ENCODE measurements at regions not wholly inside any gene's neighbourhood (a gene's known extent, or its start where the extent isn't known, plus 50 kb on each side); places are given as distances from the start of the nearest gene placed in this dataset.
"Not testable (repeated sequence)": the region's sequence is repeated elsewhere in the genome, so short reads cannot be mapped to it uniquely, and the experiment has no call there.

GRCh38 chr5:110267714-110268113 is 458.8 kb downstream of the TMEM232 start:
- DNase-seq, result no peak
- Mint-ChIP-seq H3K4me3 (no peak overlapping the region), H3K27ac (no peak overlapping the region), H3K27me3 (ENCODE audit: insufficient read depth) (peaks cover 1% of the 10 kb centered on the region; the same call in 1 of the 2 replicates), H3K9me3 (peaks cover 32% of the 10 kb centered on the region), H3K4me1 (ENCODE audit: low read depth) (no peaks in the 10 kb centered on the region), H3K36me3 (ENCODE audit: low read depth) (no peaks in the 10 kb centered on the region; the same call in 1 of the 2 replicates)
- TF ChIP-seq, protein P1, sequence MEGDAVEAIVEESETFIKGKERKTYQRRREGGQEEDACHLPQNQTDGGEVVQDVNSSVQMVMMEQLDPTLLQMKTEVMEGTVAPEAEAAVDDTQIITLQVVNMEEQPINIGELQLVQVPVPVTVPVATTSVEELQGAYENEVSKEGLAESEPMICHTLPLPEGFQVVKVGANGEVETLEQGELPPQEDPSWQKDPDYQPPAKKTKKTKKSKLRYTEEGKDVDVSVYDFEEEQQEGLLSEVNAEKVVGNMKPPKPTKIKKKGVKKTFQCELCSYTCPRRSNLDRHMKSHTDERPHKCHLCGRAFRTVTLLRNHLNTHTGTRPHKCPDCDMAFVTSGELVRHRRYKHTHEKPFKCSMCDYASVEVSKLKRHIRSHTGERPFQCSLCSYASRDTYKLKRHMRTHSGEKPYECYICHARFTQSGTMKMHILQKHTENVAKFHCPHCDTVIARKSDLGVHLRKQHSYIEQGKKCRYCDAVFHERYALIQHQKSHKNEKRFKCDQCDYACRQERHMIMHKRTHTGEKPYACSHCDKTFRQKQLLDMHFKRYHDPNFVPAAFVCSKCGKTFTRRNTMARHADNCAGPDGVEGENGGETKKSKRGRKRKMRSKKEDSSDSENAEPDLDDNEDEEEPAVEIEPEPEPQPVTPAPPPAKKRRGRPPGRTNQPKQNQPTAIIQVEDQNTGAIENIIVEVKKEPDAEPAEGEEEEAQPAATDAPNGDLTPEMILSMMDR (IDR thresholded peaks at IDR 0.05), result no peak

DNA sequence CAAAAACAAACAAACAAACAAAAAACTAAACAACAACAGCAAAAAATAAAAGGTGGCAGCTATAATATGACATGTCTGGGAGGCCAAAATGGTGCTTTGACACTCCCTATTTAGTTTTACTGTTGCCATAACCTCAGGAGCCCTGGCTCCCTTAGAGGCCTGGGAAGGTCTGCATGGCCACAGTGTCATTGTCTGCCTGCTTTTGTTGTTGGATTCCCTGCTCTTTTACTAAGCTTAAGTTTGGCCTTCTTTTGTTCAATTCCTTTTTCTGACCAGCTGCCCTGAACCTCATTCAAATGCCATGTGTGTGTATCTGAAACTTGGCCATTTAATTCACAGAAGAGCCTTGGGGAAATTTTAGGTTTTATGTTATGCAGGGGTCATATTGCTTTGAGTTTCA is 458.2 kb downstream of the TMEM232 start:
- peaks cover 1% of the 10 kb centered on the region; the same call in 1 of the 2 replicates for H3K27me3 Mint-ChIP-seq (ENCODE audit: insufficient read depth)
- no peak overlapping the region for H3K4me3 Mint-ChIP-seq
- TF ChIP-seq, protein P1 (IDR thresholded peaks at IDR 0.05), result no peak

GRCh38 chr5:110268985-110269384 is 457.5 kb downstream of the TMEM232 start:
- Mint-ChIP-seq H3K4me1 (ENCODE audit: low read depth) (no peaks in the 10 kb centered on the region), H3K4me3 (no peak overlapping the region), H3K27ac (no peak overlapping the region), H3K9me3 (peaks cover 35% of the 10 kb centered on the region), H3K36me3 (ENCODE audit: low read depth) (no peaks in the 10 kb centered on the region; the same call in 1 of the 2 replicates), H3K27me3 (ENCODE audit: insufficient read depth) (peaks cover 2% of the 10 kb centered on the region; the same call in 1 of the 2 replicates)
- TF ChIP-seq, protein P1 (IDR thresholded peaks at IDR 0.05), result no peak
- DNase-seq, result no peak

More for the DNA sequence above, 458.2 kb downstream of the TMEM232 start:
- no peaks in the 10 kb centered on the region for H3K4me1 Mint-ChIP-seq (ENCODE audit: low read depth)
- no peak overlapping the region for H3K27ac Mint-ChIP-seq
- H3K9me3 Mint-ChIP-seq, result peaks cover 33% of the 10 kb centered on the region
- no peak for DNase-seq
- no peaks in the 10 kb centered on the region; the same call in 1 of the 2 replicates for H3K36me3 Mint-ChIP-seq (ENCODE audit: low read depth)

GRCh38 chr5:110269478-110270142 is 456.9 kb downstream of the TMEM232 start:
- Mint-ChIP-seq H3K27ac (no peak overlapping the region), H3K4me3 (no peak overlapping the region), H3K36me3 (ENCODE audit: low read depth) (no peaks in the 10 kb centered on the region; the same call in 1 of the 2 replicates), H3K9me3 (peaks cover 39% of the 10 kb centered on the region), H3K4me1 (ENCODE audit: low read depth) (no peaks in the 10 kb centered on the region), H3K27me3 (ENCODE audit: insufficient read depth) (peaks cover 3% of the 10 kb centered on the region; the same call in 1 of the 2 replicates)
- no peak for DNase-seq
- TF ChIP-seq, protein P1 (IDR thresholded peaks at IDR 0.05), result no peak

- Mint-ChIP-seq H3K9me3 (peaks cover 39% of the 10 kb centered on the region), H3K27ac (no peak overlapping the region), H3K36me3 (ENCODE audit: low read depth) (no peaks in the 10 kb centered on the region), H3K4me3 (no peak overlapping the region), H3K4me1 (ENCODE audit: low read depth) (no peaks in the 10 kb centered on the region), H3K27me3 (ENCODE audit: insufficient read depth) (peaks cover 5% of the 10 kb centered on the region)
- no peak for DNase-seq
- TF ChIP-seq, protein P1 (IDR thresholded peaks at IDR 0.05), result no peak
Measured at GRCh38 chr5:110275878-110276277, 450.6 kb downstream of the TMEM232 start.

- H3K36me3 Mint-ChIP-seq (ENCODE audit: low read depth); H3K27me3 Mint-ChIP-seq (ENCODE audit: insufficient read depth); DNase-seq; H3K4me1 Mint-ChIP-seq (ENCODE audit: low read depth); H3K27ac Mint-ChIP-seq; H3K4me3 Mint-ChIP-seq: not testable (repeated sequence)
- H3K9me3 Mint-ChIP-seq, result peaks cover 59% of the 10 kb centered on the region
Measured at GRCh38 chr5:110278449-110278848, 448.0 kb downstream of the TMEM232 start.

DNA sequence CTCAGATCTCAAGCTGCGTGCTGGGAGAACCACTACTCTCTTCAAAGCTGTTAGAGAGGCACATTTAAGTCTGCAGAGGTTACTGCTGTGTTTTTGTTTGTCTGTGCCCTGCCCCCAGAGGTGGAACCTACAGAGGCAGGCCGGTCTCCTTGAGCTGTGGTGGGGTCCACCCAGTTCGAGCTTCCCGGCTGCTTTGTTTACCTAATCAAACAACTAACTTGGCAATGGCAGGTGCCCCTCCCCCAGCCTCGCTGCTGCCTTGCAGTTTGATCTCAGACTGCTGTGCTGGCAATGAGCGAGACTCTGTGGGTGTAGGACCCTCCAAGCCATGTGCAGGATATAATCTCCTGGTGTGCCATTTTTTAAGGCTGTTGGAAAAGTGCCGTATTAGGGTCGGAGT is 442.4 kb downstream of the TMEM232 start:
- not testable (repeated sequence) for DNase-seq; H3K27me3 Mint-ChIP-seq (ENCODE audit: insufficient read depth)

More for the DNA sequence above, 442.4 kb downstream of the TMEM232 start:
- not testable (repeated sequence) for H3K4me1 Mint-ChIP-seq (ENCODE audit: low read depth); H3K36me3 Mint-ChIP-seq (ENCODE audit: low read depth); H3K27ac Mint-ChIP-seq; H3K4me3 Mint-ChIP-seq
- peaks cover 83% of the 10 kb centered on the region for H3K9me3 Mint-ChIP-seq

Measured in HFFc6 (cell line).